ENCODE measurements at regions not wholly inside any gene's neighbourhood (a gene's known extent, or its start where the extent isn't known, plus 50 kb on each side); places are given as distances from the start of the nearest gene placed in this dataset.

GRCh38 chrY:15458426-15458825 is 934.1 kb downstream of the NLGN4Y start:
- no peak for TF ChIP-seq CTCF (IDR thresholded peaks at IDR 0.05; ENCODE audit: low read length)
- no peak for TF ChIP-seq EZH2 (IDR thresholded peaks at IDR 0.05; ENCODE audit: borderline replicate concordance, low read length)

Data from OCI-LY1 (cell line).